Liver (tissue), 8 donors: ENCODE measurements at regions not wholly inside any gene's neighbourhood (a gene's known extent, or its start where the extent isn't known, plus 50 kb on each side); places are given as distances from the start of the nearest gene placed in this dataset.

Source experiments
- DNase-seq: peaks from one replicate; pipeline ENCODE4 v3.0.0-alpha.2; 2017; ENCODE audit warnings: low spot score
- H3K27ac ChIP-seq, 2 donors: one replicate each; pipeline ENCODE4 v1.7.0; 2013; ENCODE audit warnings: inconsistent platforms in 2 of 2, low read length in 2 of 2, control low read depth in 1 of 2, low read depth in 1 of 2, mild to moderate bottlenecking in 1 of 2
- H3K27me3 ChIP-seq, 4 donors: one replicate each; pipeline versions ENCODE4 v1.6.1 to v1.7.0; 2013; ENCODE audit warnings: low read length in 3 of 4, inconsistent platforms in 1 of 4, mild to moderate bottlenecking in 1 of 4, moderate library complexity in 1 of 4; ENCODE audit not compliant: control insufficient read depth in 4 of 4, insufficient read depth in 4 of 4
- H3K36me3 ChIP-seq, 4 donors: one replicate each; pipeline versions ENCODE4 v1.6.1 to v1.7.0; 2013; ENCODE audit warnings: low read length in 3 of 4, mild to moderate bottlenecking in 3 of 4, low read depth in 1 of 4, moderate library complexity in 1 of 4; ENCODE audit not compliant: control insufficient read depth in 4 of 4, insufficient read depth in 3 of 4
- H3K4me1 ChIP-seq, 4 donors: one replicate each; pipeline versions ENCODE4 v1.6.1 to v1.7.0; 2013; ENCODE audit warnings: low read length in 3 of 4, mild to moderate bottlenecking in 3 of 4, moderate library complexity in 1 of 4; ENCODE audit not compliant: control insufficient read depth in 4 of 4, insufficient read depth in 4 of 4
- H3K4me3 ChIP-seq, 3 donors: one replicate each; pipeline versions ENCODE4 v1.6.1 to v1.7.0; 2013; ENCODE audit warnings: low read length in 3 of 3, control low read depth in 1 of 3, low read depth in 1 of 3, mild to moderate bottlenecking in 1 of 3
- H3K9ac ChIP-seq, 2 donors: one replicate each; pipeline ENCODE4 v1.7.0; 2013; ENCODE audit warnings: low read length in 2 of 2, mild to moderate bottlenecking in 2 of 2, moderate library complexity in 2 of 2, control low read depth in 1 of 2, low read depth in 1 of 2
- H3K9me3 ChIP-seq, 4 donors: one replicate each; pipeline versions ENCODE4 v1.6.1 to v1.7.0; 2013; ENCODE audit warnings: low read length in 3 of 4; ENCODE audit not compliant: control insufficient read depth in 4 of 4
- ATF3 ChIP-seq: IDR thresholded peaks from 2 replicates; pipeline ENCODE4 v1.6.1; 2016; ENCODE audit warnings: antibody characterized with exemption
- EGR1 ChIP-seq, 2 donors: IDR thresholded peaks; 2 replicates each; pipeline ENCODE4 v1.6.1; 2016 to 2018; ENCODE audit warnings: antibody characterized with exemption in 2 of 2, low read depth in 2 of 2
- FOXA1 ChIP-seq: IDR thresholded peaks from 2 replicates; pipeline ENCODE4 v1.6.1; 2016; ENCODE audit warnings: antibody characterized with exemption
- GABPA ChIP-seq, 2 donors: IDR thresholded peaks in 1 of 2; conservative IDR thresholded peaks in 1 of 2; 2 replicates each; pipeline ENCODE4 v1.6.1; 2016; ENCODE audit warnings: antibody characterized with exemption in 2 of 2, mild to moderate bottlenecking in 1 of 2, moderate library complexity in 1 of 2
- HNF4A ChIP-seq, 2 donors: conservative IDR thresholded peaks; 2 replicates each; pipeline ENCODE4 v1.6.1; 2016; ENCODE audit warnings: antibody characterized with exemption in 2 of 2, mild to moderate bottlenecking in 2 of 2
- MAX ChIP-seq: IDR thresholded peaks from 2 replicates; pipeline ENCODE4 v1.6.1; 2016; ENCODE audit warnings: antibody characterized with exemption
- NR2F2 ChIP-seq: IDR thresholded peaks from 2 replicates; pipeline ENCODE4 v1.6.1; 2016; ENCODE audit warnings: antibody characterized with exemption
- SP1 ChIP-seq: IDR thresholded peaks from 2 replicates; pipeline ENCODE4 v1.6.1; 2018; ENCODE audit warnings: antibody characterized with exemption, mild to moderate bottlenecking
- TAF1 ChIP-seq: conservative IDR thresholded peaks from 2 replicates; pipeline ENCODE4 v1.6.1; 2016; ENCODE audit warnings: antibody characterized with exemption, mild to moderate bottlenecking
- YY1 ChIP-seq: IDR thresholded peaks from 2 replicates; pipeline ENCODE4 v1.6.1; 2016; ENCODE audit warnings: antibody characterized with exemption, mild to moderate bottlenecking
- WGBS: extraction: QIAGEN DNeasy Blood & Tissue Kit; methylation state at CpG from one replicate; pipeline ENCODE4 v1.1.7; 2013; 5-methylcytosine and 5-hydroxymethylcytosine counted together
- TF ChIP-seq, protein P1 (sequence below): IDR thresholded peaks from 2 replicates; pipeline ENCODE4 v1.6.1; 2016; ENCODE audit warnings: antibody characterized with exemption
- TF ChIP-seq, protein P2 (sequence below): fragments of 150-350 bp; IDR thresholded peaks from 2 replicates; pipeline ENCODE4 v1.5.1; 2017; ENCODE audit warnings: improper control_type of control experiment, low read depth, low read length; ENCODE audit not compliant: missing input control
- donor health status: healthy.
- donor health status: healthy.
- donor health status: healthy.
- donor health status: healthy.
- donor health status: healthy.

DNA sequence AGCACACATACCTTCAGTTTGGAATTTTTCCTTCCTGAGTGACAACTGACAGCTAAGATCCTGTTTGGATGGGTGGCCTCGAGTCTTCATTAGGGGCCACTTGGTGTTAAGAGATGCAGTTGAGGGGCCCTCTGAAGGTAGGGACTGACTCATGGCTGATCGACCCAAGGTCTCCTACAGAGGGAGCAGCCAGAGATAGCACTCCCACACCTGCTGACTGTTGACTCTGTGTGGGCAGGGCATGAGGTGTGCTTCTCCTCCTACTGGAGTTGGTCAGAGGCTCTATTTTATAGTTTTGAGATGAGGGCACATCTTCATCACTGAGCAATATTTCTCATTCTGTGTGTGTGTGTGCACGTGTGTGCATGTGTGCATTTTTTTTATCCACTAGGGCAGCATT, 378.8 kb upstream of the PODXL start:
- TF ChIP-seq SP1 (no peak), EGR1 (IDR thresholded peaks at IDR 0.05; ENCODE audit: low read depth in 2 of 2) (no peak)
- TF ChIP-seq, protein P1, sequence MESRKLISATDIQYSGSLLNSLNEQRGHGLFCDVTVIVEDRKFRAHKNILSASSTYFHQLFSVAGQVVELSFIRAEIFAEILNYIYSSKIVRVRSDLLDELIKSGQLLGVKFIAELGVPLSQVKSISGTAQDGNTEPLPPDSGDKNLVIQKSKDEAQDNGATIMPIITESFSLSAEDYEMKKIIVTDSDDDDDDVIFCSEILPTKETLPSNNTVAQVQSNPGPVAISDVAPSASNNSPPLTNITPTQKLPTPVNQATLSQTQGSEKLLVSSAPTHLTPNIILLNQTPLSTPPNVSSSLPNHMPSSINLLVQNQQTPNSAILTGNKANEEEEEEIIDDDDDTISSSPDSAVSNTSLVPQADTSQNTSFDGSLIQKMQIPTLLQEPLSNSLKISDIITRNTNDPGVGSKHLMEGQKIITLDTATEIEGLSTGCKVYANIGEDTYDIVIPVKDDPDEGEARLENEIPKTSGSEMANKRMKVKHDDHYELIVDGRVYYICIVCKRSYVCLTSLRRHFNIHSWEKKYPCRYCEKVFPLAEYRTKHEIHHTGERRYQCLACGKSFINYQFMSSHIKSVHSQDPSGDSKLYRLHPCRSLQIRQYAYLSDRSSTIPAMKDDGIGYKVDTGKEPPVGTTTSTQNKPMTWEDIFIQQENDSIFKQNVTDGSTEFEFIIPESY: no peak
- TF ChIP-seq, protein P2, sequence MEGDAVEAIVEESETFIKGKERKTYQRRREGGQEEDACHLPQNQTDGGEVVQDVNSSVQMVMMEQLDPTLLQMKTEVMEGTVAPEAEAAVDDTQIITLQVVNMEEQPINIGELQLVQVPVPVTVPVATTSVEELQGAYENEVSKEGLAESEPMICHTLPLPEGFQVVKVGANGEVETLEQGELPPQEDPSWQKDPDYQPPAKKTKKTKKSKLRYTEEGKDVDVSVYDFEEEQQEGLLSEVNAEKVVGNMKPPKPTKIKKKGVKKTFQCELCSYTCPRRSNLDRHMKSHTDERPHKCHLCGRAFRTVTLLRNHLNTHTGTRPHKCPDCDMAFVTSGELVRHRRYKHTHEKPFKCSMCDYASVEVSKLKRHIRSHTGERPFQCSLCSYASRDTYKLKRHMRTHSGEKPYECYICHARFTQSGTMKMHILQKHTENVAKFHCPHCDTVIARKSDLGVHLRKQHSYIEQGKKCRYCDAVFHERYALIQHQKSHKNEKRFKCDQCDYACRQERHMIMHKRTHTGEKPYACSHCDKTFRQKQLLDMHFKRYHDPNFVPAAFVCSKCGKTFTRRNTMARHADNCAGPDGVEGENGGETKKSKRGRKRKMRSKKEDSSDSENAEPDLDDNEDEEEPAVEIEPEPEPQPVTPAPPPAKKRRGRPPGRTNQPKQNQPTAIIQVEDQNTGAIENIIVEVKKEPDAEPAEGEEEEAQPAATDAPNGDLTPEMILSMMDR: no peak
- Histone ChIP-seq H3K27me3 (peaks cover 0 to 4% (median 1%) of the 10 kb centered on the region in 4 donors), H3K36me3 (no peaks in the 10 kb centered on the region), H3K9me3 (no peaks in the 10 kb centered on the region), H3K4me1 (no peaks in the 10 kb centered on the region), H3K9ac (no peak overlapping the region), H3K4me3 (no peak overlapping the region), H3K27ac (no peak overlapping the region)
- WGBS: 51% methylated on average over 3 of the region's 3 CpGs
- DNase-seq: no peak

GRCh38 chr7:131934452-131934851, 378.0 kb upstream of the PODXL start:
- H3K9ac ChIP-seq: no peak overlapping the region
- WGBS: 24% methylated on average over 3 of the region's 3 CpGs
- no peak for DNase-seq
- peaks cover 0 to 4% (median 1%) of the 10 kb centered on the region in 4 donors for H3K27me3 ChIP-seq
- H3K36me3 ChIP-seq: no peaks in the 10 kb centered on the region
- no peak overlapping the region for H3K27ac ChIP-seq
- H3K4me3 ChIP-seq: no peak overlapping the region
- TF ChIP-seq NR2F2 (no peak), ATF3 (no peak), TAF1 (no peak), YY1 (no peak), HNF4A (conservative IDR thresholded peaks at IDR 0.05) (no peak), SP1 (no peak), GABPA (IDR thresholded peaks at IDR 0.05 in 1 of 2, conservative IDR thresholded peaks at IDR 0.05 in 1 of 2) (no peak), FOXA1 (no peak), MAX (no peak), EGR1 (IDR thresholded peaks at IDR 0.05; ENCODE audit: low read depth in 2 of 2) (no peak)
- TF ChIP-seq, protein P1: no peak
- H3K4me1 ChIP-seq: no peaks in the 10 kb centered on the region
- no peaks in the 10 kb centered on the region for H3K9me3 ChIP-seq
